ENCODE measurements at regions not wholly inside any gene's neighbourhood (a gene's known extent, or its start where the extent isn't known, plus 50 kb on each side); places are given as distances from the start of the nearest gene placed in this dataset.

- no peak for TF ChIP-seq TARDBP (IDR thresholded peaks at IDR 0.05)
- TF ChIP-seq FOXK2 (IDR thresholded peaks at IDR 0.05) = no peak
- no peak for TF ChIP-seq LEF1 (IDR thresholded peaks at IDR 0.05; ENCODE audit: borderline replicate concordance)
Observed at GRCh38 chr5:107072967-107073366, 597.8 kb downstream of the EFNA5 start.

Measured in HEK293T (cell line).